H1 (cell line): ENCODE measurements at regions not wholly inside any gene's neighbourhood (a gene's known extent, or its start where the extent isn't known, plus 50 kb on each side); places are given as distances from the start of the nearest gene placed in this dataset.

Source experiments
- ASH2L ChIP-seq: fragments of 200-600, 300-600 bp; sonication (generic); IDR thresholded peaks from one replicate; pipeline ENCODE4 v1.7.1; 2017; ENCODE audit warnings: low read length
- ATF3 ChIP-seq: IDR thresholded peaks from 2 replicates; pipeline ENCODE4 v1.6.1; 2011; ENCODE audit warnings: low read depth, mild to moderate bottlenecking, low read length; ENCODE audit not compliant: insufficient read depth
- CBX8 ChIP-seq: fragments of 300-800, 300-1000 bp; sonication (generic); IDR thresholded peaks from 2 replicates; pipeline ENCODE4 v1.7.1; 2016; ENCODE audit warnings: low read depth, low read length, borderline replicate concordance
- CEBPB ChIP-seq: IDR thresholded peaks from 2 replicates; pipeline ENCODE4 v1.6.1; 2012; ENCODE audit warnings: low read depth, low read length
- CHD7 ChIP-seq: fragments of 300-600 bp; sonication (generic); IDR thresholded peaks from 2 replicates; pipeline ENCODE4 v1.7.1; 2012; ENCODE audit warnings: low read length, moderate library complexity, mild to moderate bottlenecking, inconsistent platforms; ENCODE audit not compliant: insufficient replicate concordance
- POLR2AphosphoS5 ChIP-seq: IDR thresholded peaks from 2 replicates; pipeline ENCODE4 v1.6.1; 2011; ENCODE audit warnings: low read depth, low read length

GRCh38 chr7:24406053-24406788, 122.2 kb downstream of the NPY start (continued):
- TF ChIP-seq CHD7 (no peak), CEBPB (no peak), ATF3 (no peak), ASH2L (no peak), CBX8 (no peak), POLR2AphosphoS5 (peak; percentile 86)
